K562 (cell line): ENCODE measurements at regions not wholly inside any gene's neighbourhood (a gene's known extent, or its start where the extent isn't known, plus 50 kb on each side); places are given as distances from the start of the nearest gene placed in this dataset.

Source experiments
- TF ChIP-seq, protein P1 (sequence below), 2 experiments: fragments of 450-650 bp; formaldehyde crosslinking in 1 of 2; IDR thresholded peaks; 2 replicates each; pipeline versions ENCODE4 v1.4.0 to v1.6.1; 2014 to 2020; ENCODE audit warnings: mild to moderate bottlenecking in 2 of 2, borderline replicate concordance in 1 of 2, low read depth in 1 of 2
- TF ChIP-seq, protein P2 (sequence below): fragments of 450-650 bp; IDR thresholded peaks from 2 replicates; pipeline ENCODE4 v1.6.1; 2016; ENCODE audit warnings: borderline replicate concordance
- TF ChIP-seq, protein P3 (sequence below), 3 experiments: fragments of 200-800 bp in 1 of 3; fragments of 250-450 bp in 1 of 3; fragments of 450-650 bp in 1 of 3; sonication (Bioruptor Pico) in 1 of 3; sonication (Bioruptor generic) in 1 of 3; formaldehyde crosslinking in 1 of 3; IDR thresholded peaks; 2 replicates each; pipeline versions ENCODE4 v1.6.1 to v1.8.0; 2016 to 2022; ENCODE audit warnings: mild to moderate bottlenecking in 2 of 3, missing genetic modification characterization in 2 of 3, missing compliant biosample characterization in 1 of 3, moderate library complexity in 1 of 3
- TF ChIP-seq, protein P4 (sequence below): fragments of 250-450 bp; sonication (Bioruptor Pico); IDR thresholded peaks from 2 replicates; pipeline ENCODE4 v1.5.0; 2021

DNA sequence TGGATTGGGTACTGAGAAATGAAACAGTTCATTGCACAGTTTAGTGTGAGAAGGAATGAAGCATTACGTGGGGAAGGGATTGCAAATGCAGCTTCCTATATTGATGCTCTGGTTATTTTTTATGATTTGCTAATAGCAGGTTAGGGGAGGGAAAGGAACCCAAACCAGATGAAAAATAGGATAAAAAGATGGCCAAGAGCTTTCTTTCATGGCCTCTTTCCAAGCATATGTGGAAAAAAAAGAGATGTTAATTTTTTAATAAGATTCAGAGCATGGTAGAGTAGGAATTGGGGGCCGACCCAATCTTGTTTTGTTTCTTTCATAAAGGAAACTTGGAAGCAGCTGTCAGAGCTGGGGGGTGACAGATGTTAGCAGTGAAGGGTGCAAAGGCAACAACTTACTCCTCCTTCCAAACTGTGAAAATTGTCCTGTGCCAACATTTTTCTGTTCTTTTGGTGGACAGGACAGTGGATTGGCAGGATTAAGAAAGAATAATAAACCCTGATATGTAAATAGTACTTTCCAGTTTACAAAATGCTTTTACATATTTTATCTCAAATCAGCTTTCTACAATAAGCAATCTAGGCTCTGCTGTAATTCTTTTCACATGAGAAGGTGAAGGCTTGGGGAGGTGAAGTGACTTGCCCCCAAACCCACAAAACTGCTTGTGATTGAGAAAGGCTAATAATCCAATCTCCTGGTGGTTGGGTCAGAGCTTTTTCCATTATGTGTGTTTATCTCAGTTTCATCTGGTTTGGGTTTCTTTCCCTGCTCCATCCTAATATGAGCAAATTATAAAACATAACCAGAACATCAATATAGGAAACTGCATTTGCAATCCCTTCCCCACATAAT is 270.1 kb downstream of the ETAA1 start (continued):
- TF ChIP-seq, protein P1, sequence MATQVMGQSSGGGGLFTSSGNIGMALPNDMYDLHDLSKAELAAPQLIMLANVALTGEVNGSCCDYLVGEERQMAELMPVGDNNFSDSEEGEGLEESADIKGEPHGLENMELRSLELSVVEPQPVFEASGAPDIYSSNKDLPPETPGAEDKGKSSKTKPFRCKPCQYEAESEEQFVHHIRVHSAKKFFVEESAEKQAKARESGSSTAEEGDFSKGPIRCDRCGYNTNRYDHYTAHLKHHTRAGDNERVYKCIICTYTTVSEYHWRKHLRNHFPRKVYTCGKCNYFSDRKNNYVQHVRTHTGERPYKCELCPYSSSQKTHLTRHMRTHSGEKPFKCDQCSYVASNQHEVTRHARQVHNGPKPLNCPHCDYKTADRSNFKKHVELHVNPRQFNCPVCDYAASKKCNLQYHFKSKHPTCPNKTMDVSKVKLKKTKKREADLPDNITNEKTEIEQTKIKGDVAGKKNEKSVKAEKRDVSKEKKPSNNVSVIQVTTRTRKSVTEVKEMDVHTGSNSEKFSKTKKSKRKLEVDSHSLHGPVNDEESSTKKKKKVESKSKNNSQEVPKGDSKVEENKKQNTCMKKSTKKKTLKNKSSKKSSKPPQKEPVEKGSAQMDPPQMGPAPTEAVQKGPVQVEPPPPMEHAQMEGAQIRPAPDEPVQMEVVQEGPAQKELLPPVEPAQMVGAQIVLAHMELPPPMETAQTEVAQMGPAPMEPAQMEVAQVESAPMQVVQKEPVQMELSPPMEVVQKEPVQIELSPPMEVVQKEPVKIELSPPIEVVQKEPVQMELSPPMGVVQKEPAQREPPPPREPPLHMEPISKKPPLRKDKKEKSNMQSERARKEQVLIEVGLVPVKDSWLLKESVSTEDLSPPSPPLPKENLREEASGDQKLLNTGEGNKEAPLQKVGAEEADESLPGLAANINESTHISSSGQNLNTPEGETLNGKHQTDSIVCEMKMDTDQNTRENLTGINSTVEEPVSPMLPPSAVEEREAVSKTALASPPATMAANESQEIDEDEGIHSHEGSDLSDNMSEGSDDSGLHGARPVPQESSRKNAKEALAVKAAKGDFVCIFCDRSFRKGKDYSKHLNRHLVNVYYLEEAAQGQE (IDR thresholded peaks at IDR 0.05; ENCODE audit: borderline replicate concordance): no peak
- TF ChIP-seq, protein P1 (CRISPR knock-in tag; IDR thresholded peaks at IDR 0.05; ENCODE audit: low read depth): no peak
- TF ChIP-seq, protein P2, sequence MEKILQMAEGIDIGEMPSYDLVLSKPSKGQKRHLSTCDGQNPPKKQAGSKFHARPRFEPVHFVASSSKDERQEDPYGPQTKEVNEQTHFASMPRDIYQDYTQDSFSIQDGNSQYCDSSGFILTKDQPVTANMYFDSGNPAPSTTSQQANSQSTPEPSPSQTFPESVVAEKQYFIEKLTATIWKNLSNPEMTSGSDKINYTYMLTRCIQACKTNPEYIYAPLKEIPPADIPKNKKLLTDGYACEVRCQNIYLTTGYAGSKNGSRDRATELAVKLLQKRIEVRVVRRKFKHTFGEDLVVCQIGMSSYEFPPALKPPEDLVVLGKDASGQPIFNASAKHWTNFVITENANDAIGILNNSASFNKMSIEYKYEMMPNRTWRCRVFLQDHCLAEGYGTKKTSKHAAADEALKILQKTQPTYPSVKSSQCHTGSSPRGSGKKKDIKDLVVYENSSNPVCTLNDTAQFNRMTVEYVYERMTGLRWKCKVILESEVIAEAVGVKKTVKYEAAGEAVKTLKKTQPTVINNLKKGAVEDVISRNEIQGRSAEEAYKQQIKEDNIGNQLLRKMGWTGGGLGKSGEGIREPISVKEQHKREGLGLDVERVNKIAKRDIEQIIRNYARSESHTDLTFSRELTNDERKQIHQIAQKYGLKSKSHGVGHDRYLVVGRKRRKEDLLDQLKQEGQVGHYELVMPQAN: no peak
- TF ChIP-seq, protein P3, sequence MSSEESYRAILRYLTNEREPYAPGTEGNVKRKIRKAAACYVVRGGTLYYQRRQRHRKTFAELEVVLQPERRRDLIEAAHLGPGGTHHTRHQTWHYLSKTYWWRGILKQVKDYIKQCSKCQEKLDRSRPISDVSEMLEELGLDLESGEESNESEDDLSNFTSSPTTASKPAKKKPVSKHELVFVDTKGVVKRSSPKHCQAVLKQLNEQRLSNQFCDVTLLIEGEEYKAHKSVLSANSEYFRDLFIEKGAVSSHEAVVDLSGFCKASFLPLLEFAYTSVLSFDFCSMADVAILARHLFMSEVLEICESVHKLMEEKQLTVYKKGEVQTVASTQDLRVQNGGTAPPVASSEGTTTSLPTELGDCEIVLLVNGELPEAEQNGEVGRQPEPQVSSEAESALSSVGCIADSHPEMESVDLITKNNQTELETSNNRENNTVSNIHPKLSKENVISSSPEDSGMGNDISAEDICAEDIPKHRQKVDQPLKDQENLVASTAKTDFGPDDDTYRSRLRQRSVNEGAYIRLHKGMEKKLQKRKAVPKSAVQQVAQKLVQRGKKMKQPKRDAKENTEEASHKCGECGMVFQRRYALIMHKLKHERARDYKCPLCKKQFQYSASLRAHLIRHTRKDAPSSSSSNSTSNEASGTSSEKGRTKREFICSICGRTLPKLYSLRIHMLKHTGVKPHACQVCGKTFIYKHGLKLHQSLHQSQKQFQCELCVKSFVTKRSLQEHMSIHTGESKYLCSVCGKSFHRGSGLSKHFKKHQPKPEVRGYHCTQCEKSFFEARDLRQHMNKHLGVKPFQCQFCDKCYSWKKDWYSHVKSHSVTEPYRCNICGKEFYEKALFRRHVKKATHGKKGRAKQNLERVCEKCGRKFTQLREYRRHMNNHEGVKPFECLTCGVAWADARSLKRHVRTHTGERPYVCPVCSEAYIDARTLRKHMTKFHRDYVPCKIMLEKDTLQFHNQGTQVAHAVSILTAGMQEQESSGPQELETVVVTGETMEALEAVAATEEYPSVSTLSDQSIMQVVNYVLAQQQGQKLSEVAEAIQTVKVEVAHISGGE (CRISPR knock-in tag; IDR thresholded peaks at IDR 0.05): no peak
- TF ChIP-seq, protein P4, sequence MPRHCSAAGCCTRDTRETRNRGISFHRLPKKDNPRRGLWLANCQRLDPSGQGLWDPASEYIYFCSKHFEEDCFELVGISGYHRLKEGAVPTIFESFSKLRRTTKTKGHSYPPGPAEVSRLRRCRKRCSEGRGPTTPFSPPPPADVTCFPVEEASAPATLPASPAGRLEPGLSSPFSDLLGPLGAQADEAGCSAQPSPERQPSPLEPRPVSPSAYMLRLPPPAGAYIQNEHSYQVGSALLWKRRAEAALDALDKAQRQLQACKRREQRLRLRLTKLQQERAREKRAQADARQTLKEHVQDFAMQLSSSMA (CRISPR knock-in tag): no peak
